RKO (cell line): ENCODE measurements at regions not wholly inside any gene's neighbourhood (a gene's known extent, or its start where the extent isn't known, plus 50 kb on each side); places are given as distances from the start of the nearest gene placed in this dataset.
A peak's percentile ranks its signal among the peaks of the same experiment; 100 is the strongest.
"Not testable (repeated sequence)": the region's sequence is repeated elsewhere in the genome, so short reads cannot be mapped to it uniquely, and the experiment has no call there.

Source experiments
- DNase-seq: peaks from one replicate; pipeline ENCODE4 v3.0.0-alpha.2; 2016; ENCODE audit warnings: low spot score

- DNase-seq: no peak
These were observed 232.2 kb downstream of the TUBA3C start for GRCh38 chr13:18949489-18949761.

- DNase-seq: no peak
These were observed 232.7 kb downstream of the TUBA3C start for GRCh38 chr13:18948664-18949488.

GRCh38 chr13:18948012-18948663 is 233.5 kb downstream of the TUBA3C start:
- no peak for DNase-seq

- no peak for DNase-seq
These were observed 234.1 kb downstream of the TUBA3C start for GRCh38 chr13:18947376-18947977.

GRCh38 chr13:18946738-18947137 is 234.9 kb downstream of the TUBA3C start:
- DNase-seq: no peak

GRCh38 chr13:18944501-18945068 is 237.0 kb downstream of the TUBA3C start:
- no peak for DNase-seq

- DNase-seq: no peak
These were observed 237.8 kb downstream of the TUBA3C start for GRCh38 chr13:18943721-18944391.

- DNase-seq: no peak
These were observed 238.4 kb downstream of the TUBA3C start for GRCh38 chr13:18943273-18943672.

GRCh38 chr13:18936104-18936503 is 245.5 kb downstream of the TUBA3C start:
- peak; percentile 65 for DNase-seq

- DNase-seq: no peak
These were observed 260.6 kb downstream of the TUBA3C start for GRCh38 chr13:18921063-18921462.

GRCh38 chr13:18905096-18905495 is 276.5 kb downstream of the TUBA3C start:
- not testable (repeated sequence) for DNase-seq

- DNase-seq: not testable (repeated sequence)
These were observed 286.2 kb downstream of the TUBA3C start for GRCh38 chr13:18895411-18895810.

- DNase-seq: not testable (repeated sequence)
These were observed 290.4 kb downstream of the TUBA3C start for GRCh38 chr13:18891242-18891641.

GRCh38 chr13:18874875-18875789 is 306.5 kb downstream of the TUBA3C start:
- peak; percentile 43 for DNase-seq

GRCh38 chr13:18870557-18870956 is 311.1 kb downstream of the TUBA3C start:
- not testable (repeated sequence) for DNase-seq

GRCh38 chr13:18869365-18869764 is 312.3 kb downstream of the TUBA3C start:
- not testable (repeated sequence) for DNase-seq

- not testable (repeated sequence) for DNase-seq
These were observed 343.5 kb downstream of the TUBA3C start for GRCh38 chr13:18837986-18838629.

GRCh38 chr13:18837179-18837745 is 344.4 kb downstream of the TUBA3C start:
- DNase-seq: not testable (repeated sequence)

GRCh38 chr13:18836371-18837178 is 345.0 kb downstream of the TUBA3C start:
- DNase-seq: not testable (repeated sequence)
